MM.1S (cell line): ENCODE measurements at regions not wholly inside any gene's neighbourhood (a gene's known extent, or its start where the extent isn't known, plus 50 kb on each side); places are given as distances from the start of the nearest gene placed in this dataset.

ENCODE experiments used
- CTCF ChIP-seq: fragments of 300-600 bp; sonication (generic); IDR thresholded peaks from 2 replicates; pipeline ENCODE4 v1.5.1; 2016; ENCODE audit warnings: antibody characterized with exemption, low read length, mixed read lengths
- EZH2 ChIP-seq: fragments of 300-600 bp; sonication (generic); optimal IDR thresholded peaks from 2 replicates; pipeline ENCODE3; 2017; ENCODE audit warnings: low read depth, mild to moderate bottlenecking, antibody characterized with exemption, low read length, mixed read lengths

- TF ChIP-seq CTCF, result no peak
- TF ChIP-seq EZH2, result no peak
These were observed 97.1 kb upstream of the PRDM1 start for GRCh38 chr6:105988812-105989577.
